B cell (primary cell): ENCODE measurements at regions not wholly inside any gene's neighbourhood (a gene's known extent, or its start where the extent isn't known, plus 50 kb on each side); places are given as distances from the start of the nearest gene placed in this dataset.

Experiments used
- ATAC-seq: fragments of 200-7000 bp; cut with Tn5 transposase; one replicate; pipeline ENCODE4 v1.10.0; 2021; ENCODE audit warnings: low read depth, mild to moderate bottlenecking, moderate number of reproducible peaks, moderate library complexity
- CTCF ChIA-PET: fragments of 350-600 bp; sonication (Branson Sonifier 250); formaldehyde crosslinking; loops from one replicate; lab custom pipeline; 2021; ENCODE audit warnings: antibody characterized with exemption, inconsistent platforms; lab: Charles Lee
- POLR2A ChIA-PET: fragments of 350-600 bp; sonication (Branson Sonifier 250); formaldehyde crosslinking; loops from one replicate; lab custom pipeline; 2021; ENCODE audit warnings: antibody characterized with exemption; lab: Charles Lee
- DNase-seq: peaks from one replicate; pipeline ENCODE4 v3.0.0; 2013
- H2AFZ ChIP-seq: 2 replicates; pipeline ENCODE4 v1.6.1; 2012; ENCODE audit warnings: mild to moderate bottlenecking, low read depth, low read length; ENCODE audit not compliant: insufficient read depth, poor library complexity, severe bottlenecking
- H3K27ac ChIP-seq, 2 donors: 1 replicate in 1 of 2; 2 replicates in 1 of 2; pipeline ENCODE4 v1.5.1; 2012 to 2013; ENCODE audit warnings: low read length in 2 of 2, mild to moderate bottlenecking in 2 of 2, moderate library complexity in 1 of 2
- H3K27me3 ChIP-seq, 4 experiments: fragments of 200-600 bp in 1 of 4; sonication (generic) in 1 of 4; replicated peaks in 1 of 4; 1 replicate in 2 of 4; 2 replicates in 2 of 4; pipeline versions ENCODE4 v1.6.1 to v1.7.0; 2013 to 2016; ENCODE audit warnings: low read length in 3 of 4, mild to moderate bottlenecking in 2 of 4, mixed read lengths in 1 of 4, moderate library complexity in 1 of 4; ENCODE audit not compliant: insufficient read depth in 4 of 4, control insufficient read depth in 3 of 4; ENCODE audit errors: control extremely low read depth in 1 of 4
- H3K36me3 ChIP-seq, 2 experiments: replicated peaks in 1 of 2; 1 replicate in 1 of 2; 2 replicates in 1 of 2; pipeline versions ENCODE4 v1.6.1 to v1.7.1; 2013; ENCODE audit warnings: low read length in 1 of 2; ENCODE audit not compliant: insufficient read depth in 2 of 2, control insufficient read depth in 1 of 2; ENCODE audit errors: control extremely low read depth in 1 of 2, extremely low read depth in 1 of 2
- H3K4me1 ChIP-seq, 2 donors: fragments of 200-600 bp in 1 of 2; sonication (generic) in 1 of 2; 1 replicate in 1 of 2; 2 replicates in 1 of 2; pipeline versions ENCODE4 v1.5.1 to v1.6.1; 2013 to 2017; ENCODE audit warnings: low read length in 2 of 2; ENCODE audit not compliant: control insufficient read depth in 2 of 2, insufficient read depth in 2 of 2
- H3K4me2 ChIP-seq: replicated peaks from 2 replicates; pipeline ENCODE3; 2012; ENCODE audit warnings: mild to moderate bottlenecking, low read depth, low read length; ENCODE audit not compliant: poor library complexity, severe bottlenecking
- H3K4me3 ChIP-seq, 5 experiments: fragments of 200-600 bp in 1 of 5; sonication (generic) in 1 of 5; 1 replicate in 3 of 5; 2 replicates in 2 of 5; pipeline versions ENCODE4 v1.5.1 to v1.7.0; 2011 to 2016; ENCODE audit warnings: low read length in 4 of 5, mild to moderate bottlenecking in 4 of 5, low read depth in 2 of 5, control low read depth in 1 of 5, moderate library complexity in 1 of 5; ENCODE audit not compliant: insufficient read depth in 1 of 5; ENCODE audit errors: control extremely low read depth in 1 of 5, extremely low read depth in 1 of 5
- H3K79me2 ChIP-seq: fragments of 200-600 bp; sonication (generic); one replicate; pipeline ENCODE4 v1.6.0; 2016; ENCODE audit warnings: low read length; ENCODE audit not compliant: control insufficient read depth, insufficient read depth
- H3K9ac ChIP-seq: fragments of 200-600 bp; sonication (generic); 2 replicates; pipeline ENCODE4 v1.6.1; 2017; ENCODE audit warnings: mild to moderate bottlenecking, low read length, moderate library complexity
- H3K9me3 ChIP-seq, 3 donors: one replicate each; pipeline versions ENCODE4 v1.6.1 to v1.7.1; 2013; ENCODE audit warnings: low read length in 2 of 3; ENCODE audit not compliant: control insufficient read depth in 2 of 3, insufficient read depth in 1 of 3; ENCODE audit errors: control extremely low read depth in 1 of 3
- H4K20me1 ChIP-seq: 2 replicates; pipeline ENCODE4 v1.6.0; 2012; ENCODE audit warnings: mild to moderate bottlenecking, low read length; ENCODE audit not compliant: insufficient read depth, control insufficient read depth, poor library complexity, severe bottlenecking
- H3K27ac Mint-ChIP-seq: one replicate; pipeline ENCODE4 v1.8.0; 2021; ENCODE audit warnings: mixed read lengths
- H3K27me3 Mint-ChIP-seq: one replicate; pipeline ENCODE4 v1.8.0; 2021; ENCODE audit warnings: mixed read lengths
- H3K4me1 Mint-ChIP-seq: one replicate; pipeline ENCODE4 v1.8.0; 2021; ENCODE audit warnings: mixed read lengths
- H3K4me3 Mint-ChIP-seq: one replicate; pipeline ENCODE4 v1.8.0; 2021; ENCODE audit warnings: mixed read lengths
- H3K9me3 Mint-ChIP-seq: one replicate; pipeline ENCODE4 v1.8.0; 2022; ENCODE audit warnings: mixed read lengths; ENCODE audit not compliant: insufficient read depth
- CTCF ChIP-seq: fragments of 200-600 bp; IDR thresholded peaks from one replicate; pipeline ENCODE4 v1.8.0; 2022; ENCODE audit warnings: antibody characterized with exemption, mild to moderate bottlenecking
- EZH2 ChIP-seq: IDR thresholded peaks from 2 replicates; pipeline ENCODE4 v1.6.1; 2012; ENCODE audit warnings: borderline replicate concordance, low read depth, mild to moderate bottlenecking, moderate library complexity, low read length; ENCODE audit not compliant: insufficient read depth, poor library complexity, severe bottlenecking
- WGBS: methylation state at CpG from one replicate; pipeline ENCODE4 v1.1.5; 2013; ENCODE audit warnings: missing lambda C conversion rate; ENCODE audit not compliant: insufficient coverage; 5-methylcytosine and 5-hydroxymethylcytosine counted together
- intact Hi-C: fragments of 100-400 bp; cut with micrococcal nuclease; formaldehyde crosslinking; loops from one replicate; pipeline ENCODE4 v1.10.0; 2022

GRCh38 chr2:117086174-117086942 lies 728.1 kb upstream of the DDX18 start:
- Histone ChIP-seq H3K27ac (no peak overlapping the region), H3K79me2 (no peaks in the 10 kb centered on the region), H4K20me1 (no peaks in the 10 kb centered on the region), H3K27me3 (no peaks in the 10 kb centered on the region), H3K36me3 (no peaks in the 10 kb centered on the region), H3K4me3 (no peak overlapping the region), H3K9me3 (no peaks in the 10 kb centered on the region), H3K4me2 (no peak overlapping the region), H2AFZ (no peak overlapping the region), H3K4me1 (no peaks in the 10 kb centered on the region), H3K9ac (no peak overlapping the region)
- no peak for TF ChIP-seq CTCF
- TF ChIP-seq EZH2: no peak
- no peaks in the 10 kb centered on the region for H3K27me3 Mint-ChIP-seq
- H3K27ac Mint-ChIP-seq: no peak overlapping the region
- H3K4me1 Mint-ChIP-seq: no peaks in the 10 kb centered on the region
- CTCF ChIA-PET: interaction anchor here (0.8 kb wide), 1 partner anchor 26 kb away, joined by 3 read pairs; no protein-coding TSS in a partner anchor
- ATAC-seq: no peak
- no peak overlapping the region for H3K4me3 Mint-ChIP-seq
- intact Hi-C loops: no loop called here
- POLR2A ChIA-PET: no interaction called here
- no CpG with 5 or more reads among the region's 3 CpGs for WGBS
- no peak for DNase-seq
- no peaks in the 10 kb centered on the region for H3K9me3 Mint-ChIP-seq

GRCh38 chr2:117086943-117087250 lies 727.6 kb upstream of the DDX18 start:
- no peaks in the 10 kb centered on the region for H3K9me3 ChIP-seq
- H3K27me3 ChIP-seq: no peaks in the 10 kb centered on the region
- DNase-seq: no peak
- intact Hi-C loops: no loop called here
- Mint-ChIP-seq H3K27ac (no peak overlapping the region), H3K9me3 (no peaks in the 10 kb centered on the region), H3K27me3 (no peaks in the 10 kb centered on the region), H3K4me1 (no peaks in the 10 kb centered on the region), H3K4me3 (no peak overlapping the region)
- CTCF ChIA-PET: interaction anchor here (0.8 kb wide), 1 partner anchor 27 kb away, joined by 3 read pairs; no protein-coding TSS in a partner anchor
- POLR2A ChIA-PET: no interaction called here
- H4K20me1 ChIP-seq: no peaks in the 10 kb centered on the region
- H2AFZ ChIP-seq: no peak overlapping the region
- H3K4me3 ChIP-seq: no peak overlapping the region
- no peak overlapping the region for H3K4me2 ChIP-seq
- no peaks in the 10 kb centered on the region for H3K79me2 ChIP-seq
- no peak overlapping the region for H3K27ac ChIP-seq
- ATAC-seq: no peak
- no peak overlapping the region for H3K9ac ChIP-seq
- H3K4me1 ChIP-seq: no peaks in the 10 kb centered on the region
- H3K36me3 ChIP-seq: no peaks in the 10 kb centered on the region
- TF ChIP-seq CTCF (no peak), EZH2 (no peak)
- WGBS: no CpG with 5 or more reads among the region's 4 CpGs
